Ammon's horn (tissue), 1 donor: ENCODE measurements at regions not wholly inside any gene's neighbourhood (a gene's known extent, or its start where the extent isn't known, plus 50 kb on each side); places are given as distances from the start of the nearest gene placed in this dataset.

Source experiments
- DNase-seq: peaks from one replicate; pipeline ENCODE4 v3.0.0-alpha.2; 2016; ENCODE audit warnings: low spot score

- no peak for DNase-seq
Observed at GRCh38 chr12:123077298-123078119, 73.4 kb downstream of the PITPNM2 start.

DNA sequence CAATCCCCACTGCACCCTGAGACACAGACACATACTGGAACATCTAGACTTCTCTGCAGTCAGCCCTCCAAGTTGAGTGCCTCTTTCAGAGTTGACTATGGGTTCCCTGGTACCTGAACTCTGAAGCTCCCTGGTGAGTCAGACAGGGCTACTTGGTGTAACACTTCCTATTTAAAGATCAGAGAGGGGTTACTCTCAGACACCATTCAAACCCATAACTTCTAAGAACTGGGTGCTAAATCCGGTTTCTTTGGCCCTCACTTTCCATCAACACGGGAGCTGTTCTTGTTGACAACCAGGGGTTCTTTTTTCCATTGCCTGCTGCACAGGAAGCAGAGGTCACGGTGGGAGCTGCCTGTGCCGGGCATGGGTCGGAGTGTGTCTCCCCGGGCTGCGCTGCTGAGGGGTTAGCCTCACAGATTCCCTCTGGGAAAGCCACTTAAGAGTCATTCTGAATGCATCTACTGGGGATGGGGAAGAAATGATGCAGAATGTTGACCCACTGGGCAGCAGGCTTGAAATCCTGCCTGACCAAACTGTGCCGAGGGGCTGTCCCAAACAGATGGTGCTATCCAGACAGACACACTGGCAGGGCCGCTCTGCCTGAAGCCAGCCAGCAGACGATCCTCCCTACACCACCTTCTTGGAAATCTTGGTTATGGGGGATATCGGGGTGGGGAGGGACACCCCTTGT, 74.1 kb downstream of the PITPNM2 start:
- DNase-seq = no peak

DNA sequence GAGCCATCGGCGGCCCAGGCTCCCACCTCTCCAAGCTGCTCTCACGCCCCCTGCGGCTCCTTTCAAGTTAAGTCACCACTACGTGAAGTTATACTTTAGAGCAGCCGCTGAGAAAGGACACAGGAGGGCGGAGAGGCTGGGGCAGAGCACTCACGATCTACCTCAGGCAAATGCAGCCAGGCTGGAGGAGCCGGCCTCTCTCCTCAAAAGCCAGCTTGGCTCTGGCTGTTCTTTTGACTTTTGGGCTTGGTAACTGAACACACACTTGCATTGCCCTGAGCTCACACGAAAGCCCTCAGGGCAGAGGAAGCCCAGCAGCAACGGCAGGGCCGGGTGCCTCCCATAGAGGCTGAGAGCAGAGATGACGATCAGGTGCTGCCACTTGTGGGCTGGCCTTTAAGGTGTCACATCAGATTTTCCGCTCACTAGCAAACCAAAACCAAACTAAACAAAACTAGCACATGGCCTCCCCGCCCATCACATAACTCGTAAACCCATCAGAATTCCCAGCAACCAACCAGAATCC, 75.2 kb downstream of the PITPNM2 start:
- no peak for DNase-seq

GRCh38 chr12:123075087-123075645, 75.7 kb downstream of the PITPNM2 start:
- no peak for DNase-seq

- no peak for DNase-seq
Observed at GRCh38 chr12:123073962-123074801, 76.7 kb downstream of the PITPNM2 start.

DNA sequence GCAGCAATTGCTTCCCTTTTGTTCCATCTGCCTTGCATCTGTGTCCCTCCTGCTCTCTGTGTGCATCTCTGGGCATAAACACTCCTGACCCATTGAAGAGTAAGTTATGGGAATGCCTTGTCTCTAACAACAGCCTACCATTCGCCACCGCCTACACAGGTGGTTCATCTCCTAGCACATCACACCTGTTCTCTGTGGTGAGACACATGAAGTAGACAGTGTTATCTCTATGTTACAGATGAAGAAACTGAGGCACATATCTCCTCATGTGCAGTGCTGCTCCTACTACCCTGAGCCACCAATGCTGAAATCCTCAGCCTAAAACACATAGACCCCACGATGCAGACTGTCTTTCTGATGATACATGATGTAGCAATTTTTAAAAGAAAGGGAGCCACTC, 77.6 kb downstream of the PITPNM2 start:
- no peak for DNase-seq

GRCh38 chr12:123071857-123072256, 79.0 kb downstream of the PITPNM2 start:
- DNase-seq = no peak

- no peak for DNase-seq
Observed at GRCh38 chr12:123071099-123071800, 79.6 kb downstream of the PITPNM2 start.

GRCh38 chr12:123070267-123071081, 80.4 kb downstream of the PITPNM2 start:
- DNase-seq = no peak

GRCh38 chr12:123069436-123070266, 81.2 kb downstream of the PITPNM2 start:
- DNase-seq = no peak

GRCh38 chr12:123067654-123068053, 83.2 kb downstream of the PITPNM2 start:
- DNase-seq = no peak

DNA sequence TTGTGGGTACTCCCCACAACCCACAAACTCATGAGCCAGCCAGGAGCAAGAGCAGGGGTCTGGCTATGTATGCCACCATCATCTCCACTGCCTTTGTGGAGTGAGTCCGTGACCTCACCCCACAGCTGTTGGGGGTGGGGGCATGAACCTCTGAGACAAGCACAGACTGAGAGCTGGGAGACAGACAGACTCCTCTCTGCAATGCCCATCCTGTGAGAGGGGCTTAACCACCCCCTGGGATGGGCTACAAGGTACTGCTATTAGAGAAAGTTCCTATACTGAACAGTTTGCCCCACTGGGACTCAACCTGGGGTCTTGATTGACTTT, 84.5 kb downstream of the PITPNM2 start:
- no peak for DNase-seq

DNA sequence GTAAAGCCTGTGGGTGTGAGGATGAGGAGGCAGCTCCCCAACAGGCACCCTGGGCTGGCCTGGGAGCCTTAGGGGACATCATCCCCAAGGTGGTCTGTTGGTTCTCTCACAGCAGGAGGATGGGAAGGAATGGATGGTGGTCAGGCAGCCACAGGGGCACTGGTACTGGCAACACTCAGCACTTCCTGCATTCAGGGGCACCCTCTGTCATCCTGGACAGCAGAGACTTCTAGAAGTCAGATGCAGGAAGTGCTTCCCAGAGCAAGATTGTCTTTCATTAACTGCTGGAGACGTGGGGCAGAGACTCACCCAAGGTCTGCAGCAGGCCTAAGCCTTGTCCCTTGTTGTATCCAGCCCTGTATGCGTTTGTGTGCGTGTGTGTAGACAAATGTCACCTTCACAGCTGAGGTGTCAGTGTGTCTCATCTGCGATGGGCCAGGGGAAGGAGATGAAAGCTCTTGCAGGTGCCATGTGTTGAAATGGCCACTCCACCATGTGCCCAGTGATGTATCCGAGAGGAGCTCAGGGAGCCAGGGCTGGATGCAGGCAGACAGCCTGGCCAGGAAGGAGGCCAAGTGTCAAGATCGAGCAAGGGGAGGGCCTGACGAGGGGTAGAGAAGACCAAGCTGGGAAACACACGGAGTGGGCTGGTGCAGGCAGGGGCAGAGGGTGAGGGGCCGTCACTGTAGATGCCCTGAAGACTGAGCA, 85.1 kb downstream of the PITPNM2 start:
- DNase-seq = no peak

GRCh38 chr12:123064885-123065619, 84.6 kb downstream of the ARL6IP4 start:
- no peak for DNase-seq

DNA sequence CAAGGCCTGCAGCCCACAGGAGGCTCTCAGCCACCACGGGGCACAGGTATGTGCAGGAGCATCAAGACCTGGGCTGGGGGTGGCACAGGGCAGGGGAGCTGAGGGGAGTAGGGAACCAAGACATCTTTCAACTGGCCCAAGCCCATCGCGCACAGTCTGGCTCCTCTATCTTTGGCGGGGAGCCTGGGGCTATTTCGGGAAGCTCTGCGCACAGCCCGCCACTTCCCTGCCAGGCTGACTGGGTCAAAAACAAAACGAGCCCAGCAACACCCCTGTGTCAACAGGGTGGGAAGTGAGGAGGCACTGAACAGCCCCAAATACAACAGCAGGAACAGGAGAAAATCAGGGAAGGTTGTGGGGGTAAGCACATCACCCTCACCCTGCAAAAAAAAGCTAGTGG, 83.9 kb downstream of the ARL6IP4 start:
- peak; percentile 80 for DNase-seq

- no peak for DNase-seq
Observed at GRCh38 chr12:123063535-123063934, 83.1 kb downstream of the ARL6IP4 start.

DNA sequence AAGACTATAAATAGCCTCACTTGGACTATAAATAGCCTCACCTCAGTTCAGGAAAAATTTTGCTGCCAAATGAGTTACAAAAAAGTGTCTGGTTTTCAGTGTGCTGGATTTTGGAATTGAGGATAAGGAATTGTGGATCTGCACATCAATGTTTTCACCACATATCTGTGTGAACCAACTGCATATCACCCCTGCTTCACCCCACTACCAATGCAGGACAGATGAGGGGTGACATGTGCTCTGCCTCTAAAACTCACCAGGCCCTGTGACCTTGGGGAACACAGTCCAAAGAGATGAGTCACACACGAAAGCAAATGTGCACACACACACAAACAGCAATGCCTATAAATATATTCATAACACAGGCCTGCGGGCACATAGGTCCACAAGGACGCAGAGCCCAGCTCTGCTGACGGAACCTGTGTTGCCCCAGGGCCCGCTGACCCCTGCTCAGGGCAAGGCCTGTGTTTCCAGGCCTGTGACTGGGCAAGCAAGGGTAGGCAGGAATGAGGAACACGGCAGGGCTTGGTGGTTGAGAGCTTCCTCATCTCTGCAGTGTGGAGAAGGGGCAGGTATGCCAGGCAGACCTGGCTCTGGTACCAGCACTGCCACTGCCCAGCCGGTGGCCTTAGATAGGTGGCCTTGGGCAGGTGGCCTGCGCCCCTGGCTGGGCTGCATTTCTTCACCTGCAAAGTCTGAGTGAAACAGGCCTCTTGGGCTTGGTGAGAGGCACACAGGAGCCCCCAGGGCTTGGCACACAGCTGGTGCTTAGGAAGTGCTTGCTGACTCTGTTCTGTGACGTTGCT, 82.4 kb downstream of the ARL6IP4 start:
- DNase-seq = no peak
